SK-N-SH (cell line): ENCODE measurements at regions not wholly inside any gene's neighbourhood (a gene's known extent, or its start where the extent isn't known, plus 50 kb on each side); places are given as distances from the start of the nearest gene placed in this dataset.

Source experiments
- EP300 ChIP-seq, 2 experiments: IDR thresholded peaks; 2 replicates each; pipeline versions ENCODE4 v1.4.0 to v1.6.1; 2012; ENCODE audit warnings: borderline replicate concordance in 1 of 2, low read depth in 1 of 2, low read length in 1 of 2
- JUND ChIP-seq: IDR thresholded peaks from 2 replicates; pipeline ENCODE4 v1.4.0; 2012
- NRF1 ChIP-seq: IDR thresholded peaks from 2 replicates; pipeline ENCODE4 v1.6.1; 2012; ENCODE audit warnings: low read depth, mild to moderate bottlenecking, low read length
- POLR2AphosphoS5 ChIP-seq: IDR thresholded peaks from 2 replicates; pipeline ENCODE4 v1.6.1; 2012; ENCODE audit warnings: low read depth, low read length
- RXRA ChIP-seq: IDR thresholded peaks from 2 replicates; pipeline ENCODE4 v1.4.0; 2012; ENCODE audit warnings: low read depth, mild to moderate bottlenecking, borderline replicate concordance
- SIN3A ChIP-seq: IDR thresholded peaks from 2 replicates; pipeline ENCODE4 v1.6.1; 2012; ENCODE audit warnings: low read depth, mild to moderate bottlenecking, low read length, moderate library complexity, borderline replicate concordance
- TCF12 ChIP-seq: IDR thresholded peaks from 2 replicates; pipeline ENCODE4 v1.4.0; 2012
- TF ChIP-seq, protein P1 (sequence below): fragments of 200-600 bp; sonication (generic); IDR thresholded peaks from 2 replicates; pipeline ENCODE4 v1.6.1; 2017; ENCODE audit warnings: antibody characterized with exemption, mild to moderate bottlenecking, moderate library complexity

DNA sequence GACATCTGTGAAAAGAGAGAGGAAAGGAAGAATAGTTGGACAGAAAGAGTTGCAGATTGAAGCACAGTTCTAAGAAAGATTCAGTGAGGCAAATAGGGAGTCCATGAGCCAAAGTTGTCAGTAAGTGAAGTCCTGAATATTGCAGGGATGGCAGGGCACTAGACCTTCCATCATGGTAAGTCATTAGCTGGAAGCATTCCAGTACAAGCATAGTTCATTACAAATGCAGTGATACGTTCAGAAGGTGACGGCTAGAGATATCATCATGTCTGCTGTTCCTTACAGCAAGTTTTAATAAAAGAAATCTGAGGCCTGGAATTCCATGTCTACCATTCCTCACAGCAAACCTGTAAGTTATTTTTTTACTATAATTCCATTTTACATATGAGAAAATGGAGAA lies 720.1 kb downstream of the GBE1 start:
- no peak for TF ChIP-seq SIN3A
- TF ChIP-seq, protein P1, sequence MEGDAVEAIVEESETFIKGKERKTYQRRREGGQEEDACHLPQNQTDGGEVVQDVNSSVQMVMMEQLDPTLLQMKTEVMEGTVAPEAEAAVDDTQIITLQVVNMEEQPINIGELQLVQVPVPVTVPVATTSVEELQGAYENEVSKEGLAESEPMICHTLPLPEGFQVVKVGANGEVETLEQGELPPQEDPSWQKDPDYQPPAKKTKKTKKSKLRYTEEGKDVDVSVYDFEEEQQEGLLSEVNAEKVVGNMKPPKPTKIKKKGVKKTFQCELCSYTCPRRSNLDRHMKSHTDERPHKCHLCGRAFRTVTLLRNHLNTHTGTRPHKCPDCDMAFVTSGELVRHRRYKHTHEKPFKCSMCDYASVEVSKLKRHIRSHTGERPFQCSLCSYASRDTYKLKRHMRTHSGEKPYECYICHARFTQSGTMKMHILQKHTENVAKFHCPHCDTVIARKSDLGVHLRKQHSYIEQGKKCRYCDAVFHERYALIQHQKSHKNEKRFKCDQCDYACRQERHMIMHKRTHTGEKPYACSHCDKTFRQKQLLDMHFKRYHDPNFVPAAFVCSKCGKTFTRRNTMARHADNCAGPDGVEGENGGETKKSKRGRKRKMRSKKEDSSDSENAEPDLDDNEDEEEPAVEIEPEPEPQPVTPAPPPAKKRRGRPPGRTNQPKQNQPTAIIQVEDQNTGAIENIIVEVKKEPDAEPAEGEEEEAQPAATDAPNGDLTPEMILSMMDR, result no peak
- TF ChIP-seq EP300 (IDR thresholded peaks at IDR 0.05; ENCODE audit: borderline replicate concordance in 1 of 2, low read depth in 1 of 2, low read length in 1 of 2), result no peak
- TF ChIP-seq TCF12, result no peak
- TF ChIP-seq NRF1, result no peak
- TF ChIP-seq POLR2AphosphoS5, result no peak
- no peak for TF ChIP-seq RXRA
- TF ChIP-seq JUND, result no peak
